RKO (cell line): ENCODE measurements at regions not wholly inside any gene's neighbourhood (a gene's known extent, or its start where the extent isn't known, plus 50 kb on each side); places are given as distances from the start of the nearest gene placed in this dataset.
A peak's percentile ranks its signal among the peaks of the same experiment; 100 is the strongest.
"Not testable (repeated sequence)": the region's sequence is repeated elsewhere in the genome, so short reads cannot be mapped to it uniquely, and the experiment has no call there.

Source experiments
- DNase-seq: peaks from one replicate; pipeline ENCODE4 v3.0.0-alpha.2; 2016; ENCODE audit warnings: low spot score

- no peak for DNase-seq
Observed at GRCh38 chr9:129432297-129433154, 188.4 kb downstream of the C9orf50 start.

- no peak for DNase-seq
Observed at GRCh38 chr9:129430940-129431643, 189.8 kb downstream of the C9orf50 start.

- DNase-seq: no peak
Observed at GRCh38 chr9:129428864-129429577, 191.9 kb downstream of the C9orf50 start.

GRCh38 chr9:129427149-129427548, 193.8 kb downstream of the C9orf50 start:
- no peak for DNase-seq

GRCh38 chr9:129423755-129424154, 197.1 kb downstream of the C9orf50 start:
- DNase-seq: not testable (repeated sequence)

- no peak for DNase-seq
Observed at GRCh38 chr9:129423216-129423615, 197.7 kb downstream of the C9orf50 start.

GRCh38 chr9:129422843-129423192, 198.1 kb downstream of the C9orf50 start:
- no peak for DNase-seq

- no peak for DNase-seq
Observed at GRCh38 chr9:129422032-129422842, 198.7 kb downstream of the C9orf50 start.

GRCh38 chr9:129421371-129421770, 199.5 kb downstream of the C9orf50 start:
- no peak for DNase-seq

GRCh38 chr9:129420721-129421120, 200.2 kb downstream of the C9orf50 start:
- DNase-seq: no peak

GRCh38 chr9:129419382-129419899, 201.5 kb downstream of the C9orf50 start:
- DNase-seq: no peak

GRCh38 chr9:129418451-129418850, 202.4 kb downstream of the C9orf50 start:
- DNase-seq: no peak

GRCh38 chr9:129416821-129417539, 203.9 kb downstream of the C9orf50 start:
- DNase-seq: no peak

- no peak for DNase-seq
Observed at GRCh38 chr9:129415942-129416651, 204.8 kb downstream of the C9orf50 start.

GRCh38 chr9:129414993-129415941, 205.6 kb downstream of the C9orf50 start:
- no peak for DNase-seq

GRCh38 chr9:129414377-129414992, 206.4 kb downstream of the C9orf50 start:
- DNase-seq: peak; percentile 42

GRCh38 chr9:129413537-129414376, 207.1 kb downstream of the C9orf50 start:
- DNase-seq: peak; percentile 100
